ENCODE measurements at regions not wholly inside any gene's neighbourhood (a gene's known extent, or its start where the extent isn't known, plus 50 kb on each side); places are given as distances from the start of the nearest gene placed in this dataset.

DNA sequence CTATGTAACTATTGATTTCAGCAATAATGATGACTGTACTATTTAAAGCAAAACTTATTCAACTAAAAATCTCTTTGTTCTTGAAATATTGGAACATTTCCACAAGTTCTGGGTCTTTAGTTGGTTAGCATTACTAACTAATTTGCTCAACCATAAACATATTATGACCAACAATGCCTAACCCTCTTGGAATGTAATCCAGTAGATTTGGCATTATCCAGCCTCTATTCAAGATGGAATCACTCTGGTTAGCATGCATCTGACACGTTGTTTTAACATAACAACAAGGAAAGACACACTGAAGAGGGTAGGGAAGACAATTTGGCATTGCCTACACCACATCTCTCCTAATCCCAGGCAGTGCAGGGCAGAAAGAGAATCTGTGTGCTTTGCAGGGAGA is 941.3 kb upstream of the PCDH20 start:
- TF ChIP-seq, protein P1, sequence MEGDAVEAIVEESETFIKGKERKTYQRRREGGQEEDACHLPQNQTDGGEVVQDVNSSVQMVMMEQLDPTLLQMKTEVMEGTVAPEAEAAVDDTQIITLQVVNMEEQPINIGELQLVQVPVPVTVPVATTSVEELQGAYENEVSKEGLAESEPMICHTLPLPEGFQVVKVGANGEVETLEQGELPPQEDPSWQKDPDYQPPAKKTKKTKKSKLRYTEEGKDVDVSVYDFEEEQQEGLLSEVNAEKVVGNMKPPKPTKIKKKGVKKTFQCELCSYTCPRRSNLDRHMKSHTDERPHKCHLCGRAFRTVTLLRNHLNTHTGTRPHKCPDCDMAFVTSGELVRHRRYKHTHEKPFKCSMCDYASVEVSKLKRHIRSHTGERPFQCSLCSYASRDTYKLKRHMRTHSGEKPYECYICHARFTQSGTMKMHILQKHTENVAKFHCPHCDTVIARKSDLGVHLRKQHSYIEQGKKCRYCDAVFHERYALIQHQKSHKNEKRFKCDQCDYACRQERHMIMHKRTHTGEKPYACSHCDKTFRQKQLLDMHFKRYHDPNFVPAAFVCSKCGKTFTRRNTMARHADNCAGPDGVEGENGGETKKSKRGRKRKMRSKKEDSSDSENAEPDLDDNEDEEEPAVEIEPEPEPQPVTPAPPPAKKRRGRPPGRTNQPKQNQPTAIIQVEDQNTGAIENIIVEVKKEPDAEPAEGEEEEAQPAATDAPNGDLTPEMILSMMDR (IDR thresholded peaks at IDR 0.05; ENCODE audit: low read depth, low read length, poor library complexity, severe bottlenecking), result no peak
- TF ChIP-seq EZH2phosphoT487 (IDR thresholded peaks at IDR 0.05; ENCODE audit: borderline replicate concordance, low read length), result no peak
